Testis (tissue), 2 donors: ENCODE measurements at regions not wholly inside any gene's neighbourhood (a gene's known extent, or its start where the extent isn't known, plus 50 kb on each side); places are given as distances from the start of the nearest gene placed in this dataset.

Experiments
- CTCF ChIP-seq, 3 experiments: fragments of 450-650 bp in 2 of 3; fragments of 200-600 bp in 1 of 3; sonication (generic) in 1 of 3; IDR thresholded peaks; one replicate each; pipeline ENCODE4 v1.5.1; 2016 to 2019; ENCODE audit warnings: antibody characterized with exemption in 3 of 3, mild to moderate bottlenecking in 2 of 3, moderate library complexity in 1 of 3
- POLR2A ChIP-seq: fragments of 450-650 bp; IDR thresholded peaks from one replicate; pipeline ENCODE4 v1.6.1; 2017; ENCODE audit warnings: antibody characterized with exemption, mild to moderate bottlenecking, moderate library complexity

DNA sequence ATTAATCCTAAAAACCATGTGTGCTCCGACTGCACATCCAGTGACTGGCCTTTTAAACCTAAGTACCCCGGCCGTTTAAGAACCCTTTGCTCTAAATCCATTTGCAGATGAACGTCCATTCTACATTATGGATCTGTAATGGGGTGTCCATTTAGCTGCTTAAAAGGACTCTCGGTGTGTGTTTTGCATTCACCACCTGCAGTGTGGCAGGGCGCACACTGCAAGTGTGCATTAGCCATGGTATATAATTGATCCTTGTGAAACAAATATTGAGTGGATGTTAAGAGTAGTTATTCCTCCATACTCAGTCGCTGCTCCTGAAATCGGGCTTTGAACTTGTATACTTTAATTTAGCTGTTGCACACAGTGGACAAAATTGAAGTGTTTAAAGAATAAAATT, 190.1 kb upstream of the WWC1 start:
- no peak for TF ChIP-seq CTCF (IDR thresholded peaks at IDR 0.05)
- TF ChIP-seq POLR2A, result no peak
